GM18508 (cell line): ENCODE measurements at regions not wholly inside any gene's neighbourhood (a gene's known extent, or its start where the extent isn't known, plus 50 kb on each side); places are given as distances from the start of the nearest gene placed in this dataset.

Source experiments
- ATAC-seq: cut with Tn5 transposase; IDR thresholded peaks from one replicate; pipeline ENCODE4 v1.9.1; 2021; ENCODE audit warnings: moderate number of reproducible peaks; ENCODE audit not compliant: insufficient read depth, unreplicated experiment

DNA sequence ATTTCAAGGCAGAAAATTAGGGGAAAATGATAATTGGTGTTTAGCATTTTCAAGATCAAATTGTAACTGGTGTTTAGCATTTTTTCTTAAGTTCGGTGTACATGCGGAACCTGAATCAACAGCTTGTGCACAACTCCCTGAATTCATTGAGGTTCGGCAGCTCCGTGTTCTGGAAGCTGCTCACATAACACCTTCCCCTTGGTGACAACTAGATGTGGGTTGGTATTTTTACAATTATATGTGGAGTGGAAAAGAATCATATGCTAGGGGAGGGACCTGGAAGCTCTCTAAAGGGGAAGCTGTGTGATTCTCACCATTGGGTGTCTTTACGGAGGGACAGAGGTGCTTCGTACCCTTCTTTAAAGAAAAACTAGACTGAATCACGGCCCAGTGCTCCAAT, 199.0 kb upstream of the MTNR1B start:
- ATAC-seq: no peak

DNA sequence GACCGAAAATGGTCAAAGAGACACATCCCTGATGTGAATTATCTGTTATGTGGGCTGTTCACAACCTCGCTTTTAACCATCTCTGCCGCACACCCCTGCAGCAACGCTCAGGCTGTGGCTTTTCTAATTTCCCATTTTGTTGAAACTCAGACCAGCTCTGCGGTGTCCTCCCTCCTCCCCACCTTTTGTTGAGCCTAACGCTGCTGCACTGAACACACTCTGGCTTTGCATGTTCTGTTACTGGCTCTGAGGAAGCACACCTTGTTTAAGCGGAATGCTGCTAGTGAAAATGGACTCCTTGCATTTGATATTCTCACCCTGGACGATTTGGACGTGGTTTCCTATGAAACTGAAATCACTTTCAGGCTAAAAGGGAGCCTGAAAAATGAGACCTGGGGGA, 198.5 kb upstream of the MTNR1B start:
- ATAC-seq: no peak

DNA sequence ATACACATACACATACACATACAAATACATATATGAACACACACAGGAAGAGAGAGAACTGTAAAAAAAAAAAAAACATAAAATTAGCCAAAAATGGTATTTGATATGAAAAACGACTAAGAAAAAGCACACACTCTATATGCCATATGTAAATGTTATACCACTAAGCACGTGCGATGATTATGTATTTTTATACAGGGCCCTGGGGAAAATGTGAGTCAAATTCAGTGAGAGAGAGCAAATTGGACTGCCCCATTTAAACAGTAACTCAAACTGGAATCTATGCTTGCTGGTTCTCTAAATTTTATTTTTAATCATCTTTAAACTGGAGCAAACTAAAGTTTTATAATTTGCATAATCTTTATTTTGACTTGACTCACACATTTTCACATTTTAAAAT, 197.8 kb upstream of the MTNR1B start:
- ATAC-seq: no peak

DNA sequence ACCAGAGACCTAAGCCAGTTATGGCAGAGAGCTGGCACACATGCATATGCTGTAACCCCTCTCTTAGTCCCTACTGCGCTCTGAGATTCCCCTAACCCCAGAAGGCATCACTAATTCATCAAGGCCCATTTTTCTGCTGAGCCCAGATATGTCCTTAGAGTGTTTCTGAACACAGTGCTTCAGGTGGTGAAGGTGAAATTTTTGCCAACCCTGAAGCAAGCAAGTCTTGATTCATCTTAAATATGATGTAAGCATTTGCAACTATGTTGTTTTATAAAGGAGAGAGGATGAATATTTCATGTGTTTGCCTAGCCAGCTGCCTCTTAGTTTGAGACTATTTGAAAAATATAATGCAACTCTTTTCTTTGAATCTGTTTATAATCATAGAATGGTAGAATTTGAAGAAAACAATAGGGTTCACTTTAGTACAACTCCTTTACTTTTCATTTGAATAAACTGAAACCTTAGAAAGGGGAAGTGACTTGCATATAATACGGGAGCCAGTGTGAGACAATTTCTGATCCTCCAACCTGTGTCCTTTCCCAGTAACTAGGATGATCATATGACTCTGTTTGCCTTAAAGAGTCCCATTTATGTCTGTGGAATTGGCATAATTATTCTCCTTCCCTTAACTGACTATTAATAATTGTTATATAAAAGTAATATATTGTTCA, 194.3 kb upstream of the MTNR1B start:
- peak; percentile 67 for ATAC-seq

DNA sequence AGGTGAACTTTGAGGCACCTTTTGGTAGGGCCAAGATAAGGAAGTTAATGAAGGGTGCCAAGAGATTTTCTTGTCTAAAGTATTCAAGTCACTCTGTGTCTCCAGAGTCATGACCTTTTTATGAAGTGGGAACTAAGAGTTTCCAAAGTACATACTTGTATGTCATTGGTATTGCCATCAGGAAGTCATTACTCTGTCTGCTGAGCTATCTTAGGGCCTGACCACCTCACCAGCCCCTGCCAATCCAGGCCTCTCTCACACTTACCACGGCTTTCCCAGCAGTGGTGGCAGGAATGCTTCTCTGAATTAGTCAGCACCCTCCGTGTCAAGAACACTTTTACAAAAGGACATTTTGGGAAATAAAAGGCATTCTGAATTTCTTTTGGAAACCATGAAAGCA, 192.8 kb upstream of the MTNR1B start:
- no peak for ATAC-seq

DNA sequence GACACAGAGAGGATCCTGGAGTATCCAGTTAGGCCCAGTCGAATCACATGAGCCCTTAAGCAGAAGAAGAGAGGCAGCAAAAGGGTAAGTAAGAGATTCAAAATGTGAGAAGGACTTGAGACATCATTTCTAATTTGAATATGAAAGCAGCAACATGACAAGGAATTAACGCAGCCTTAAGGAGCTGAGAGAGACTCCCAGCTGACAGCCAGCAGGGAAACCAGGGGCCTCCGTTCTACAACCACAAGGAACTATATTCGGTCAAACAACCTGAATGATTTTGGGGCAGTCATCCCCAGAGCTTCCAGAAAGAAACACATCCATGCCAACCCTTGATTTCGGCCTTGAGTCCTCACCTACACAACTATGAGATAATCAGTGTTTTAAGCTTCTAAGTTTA, 189.7 kb upstream of the MTNR1B start:
- ATAC-seq: no peak

DNA sequence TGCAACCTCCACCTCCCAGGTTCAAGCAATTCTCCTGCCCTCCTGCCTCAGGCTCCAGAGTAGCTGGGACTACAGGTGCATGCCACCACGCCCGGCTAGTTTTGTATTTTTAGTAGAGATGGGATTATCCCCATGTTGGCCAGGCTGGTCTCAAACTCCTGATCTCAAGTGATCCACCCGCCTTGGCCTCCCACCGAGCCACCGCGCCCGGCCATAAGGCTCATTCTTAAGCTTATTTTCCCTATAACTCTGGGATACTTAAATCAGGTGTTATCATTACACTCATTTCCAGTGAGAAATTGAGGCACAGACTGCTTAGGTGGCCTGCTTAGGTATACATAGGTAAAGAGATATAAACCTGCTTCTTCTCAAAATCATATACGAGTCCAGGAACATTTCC, 188.3 kb upstream of the MTNR1B start:
- ATAC-seq: no peak

DNA sequence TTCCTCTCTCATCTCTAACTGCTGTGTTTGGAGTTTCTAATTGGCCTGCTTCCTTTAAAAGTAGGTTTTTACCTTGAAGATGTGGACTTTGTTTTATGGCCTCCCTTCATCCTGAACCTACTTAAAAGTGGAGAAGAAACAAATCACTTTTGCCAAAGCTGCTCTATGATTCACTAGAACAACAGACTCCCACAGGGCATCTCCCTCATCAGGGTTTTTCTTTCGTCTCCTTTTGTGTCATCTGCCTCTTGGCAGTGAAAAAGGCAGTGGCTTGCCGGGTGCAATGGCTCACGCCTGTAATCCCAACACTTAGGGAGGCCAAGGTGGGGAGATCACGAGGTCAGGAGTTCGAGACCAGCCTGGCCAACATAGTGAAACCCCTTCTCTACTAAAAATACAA, 186.6 kb upstream of the MTNR1B start:
- ATAC-seq: no peak

DNA sequence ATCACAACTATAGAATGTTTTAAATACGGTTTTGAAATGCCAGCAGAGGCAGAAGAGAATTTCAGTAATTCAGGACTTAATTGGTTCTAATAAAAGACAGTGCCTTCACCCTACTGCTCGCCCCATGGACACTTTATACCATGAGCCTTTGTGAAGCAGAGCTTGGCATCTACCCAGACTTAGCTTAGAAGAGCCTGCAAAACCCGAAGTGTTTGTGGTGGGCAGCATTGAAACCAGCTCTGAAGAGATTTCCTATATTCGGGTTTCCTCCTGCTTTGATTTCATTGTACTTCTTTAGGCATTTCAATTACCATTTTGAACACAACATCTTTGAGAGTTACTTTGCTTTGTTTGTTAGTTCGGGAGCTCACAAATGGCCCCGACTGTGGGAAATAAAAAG, 185.1 kb upstream of the MTNR1B start:
- no peak for ATAC-seq

DNA sequence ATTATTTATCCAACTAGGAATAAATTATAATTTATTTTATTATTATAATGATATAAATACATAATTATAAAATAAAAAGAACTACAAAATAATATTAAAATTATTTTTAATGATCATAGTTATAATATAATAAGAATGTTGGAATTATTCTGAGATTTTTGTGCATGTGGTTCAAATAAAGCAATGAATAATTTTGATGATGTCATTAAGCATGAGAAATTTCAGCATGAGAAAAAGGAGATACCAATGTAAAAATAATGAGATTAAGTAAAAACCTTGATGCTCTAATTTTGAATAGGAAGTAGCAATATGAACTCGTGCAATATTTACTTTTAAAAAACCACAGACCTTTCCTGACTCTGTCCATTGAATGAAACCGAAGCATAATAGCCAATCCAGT, 181.8 kb upstream of the MTNR1B start:
- ATAC-seq: no peak

DNA sequence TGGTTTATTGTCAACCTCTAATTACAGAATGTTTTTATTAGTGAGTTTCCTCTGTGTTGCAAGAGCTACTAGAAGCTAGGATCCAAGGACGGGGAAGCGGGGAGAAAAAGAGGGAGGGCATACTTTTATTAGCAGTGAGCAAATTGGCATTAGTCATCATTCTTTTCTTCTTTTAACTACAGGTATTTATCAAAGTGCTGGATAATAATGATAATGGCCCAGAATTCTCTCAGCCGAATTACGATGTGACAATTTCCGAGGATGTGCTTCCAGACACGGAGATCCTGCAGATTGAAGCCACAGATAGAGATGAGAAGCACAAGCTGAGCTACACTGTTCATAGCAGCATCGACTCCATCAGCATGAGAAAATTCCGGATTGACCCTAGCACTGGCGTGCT, 179.7 kb upstream of the MTNR1B start:
- no peak for ATAC-seq

DNA sequence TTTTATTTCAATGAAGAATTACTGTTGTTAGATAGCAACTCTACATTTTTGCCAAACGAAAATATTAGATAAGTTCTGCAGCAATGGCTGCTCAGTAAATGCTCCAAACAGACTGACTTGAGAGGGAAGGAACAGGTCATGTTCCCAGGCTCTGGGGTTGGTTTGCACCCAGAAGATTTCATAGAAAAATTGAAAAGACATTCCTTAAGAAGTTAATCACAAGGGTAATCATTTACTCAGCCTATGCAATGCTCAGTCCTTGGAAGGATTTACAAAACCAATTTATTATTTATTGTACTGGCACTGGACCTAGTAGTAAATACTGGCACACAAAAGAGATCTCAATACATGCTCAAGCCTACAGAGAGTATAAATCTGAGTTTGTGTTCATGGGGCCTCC, 179.1 kb upstream of the MTNR1B start:
- ATAC-seq: no peak

DNA sequence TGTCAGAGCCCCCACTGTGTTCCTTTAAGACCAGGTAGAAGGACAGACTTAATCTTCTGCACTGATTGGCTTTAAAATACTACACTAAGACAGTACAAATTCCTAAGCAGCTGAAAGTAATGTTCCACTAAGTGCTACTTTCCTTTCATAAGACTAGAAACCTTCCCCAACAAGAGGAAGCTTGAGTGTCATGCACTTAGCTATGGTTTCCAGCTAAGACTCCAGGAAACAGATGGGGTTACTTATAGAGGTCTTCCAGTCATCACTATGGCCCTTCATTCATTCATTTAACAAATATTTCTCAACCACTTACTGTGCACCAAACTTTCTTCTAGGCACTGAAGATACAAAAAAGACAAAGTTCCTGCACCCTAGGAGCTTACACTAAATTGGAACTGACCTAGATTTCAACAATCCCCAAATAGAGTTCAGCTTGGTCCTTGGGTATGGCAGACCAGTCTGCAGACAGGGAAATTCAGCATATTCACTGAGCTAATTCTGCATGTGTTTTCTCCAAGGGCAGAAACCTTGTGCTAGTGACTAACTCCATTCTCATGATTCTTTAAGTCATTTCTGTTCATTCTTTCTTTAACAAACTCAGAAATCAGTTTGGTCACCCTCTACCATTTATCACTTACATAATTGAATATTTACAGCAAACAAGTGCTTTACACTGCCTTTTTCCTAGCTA, 178.4 kb upstream of the MTNR1B start:
- no peak for ATAC-seq

DNA sequence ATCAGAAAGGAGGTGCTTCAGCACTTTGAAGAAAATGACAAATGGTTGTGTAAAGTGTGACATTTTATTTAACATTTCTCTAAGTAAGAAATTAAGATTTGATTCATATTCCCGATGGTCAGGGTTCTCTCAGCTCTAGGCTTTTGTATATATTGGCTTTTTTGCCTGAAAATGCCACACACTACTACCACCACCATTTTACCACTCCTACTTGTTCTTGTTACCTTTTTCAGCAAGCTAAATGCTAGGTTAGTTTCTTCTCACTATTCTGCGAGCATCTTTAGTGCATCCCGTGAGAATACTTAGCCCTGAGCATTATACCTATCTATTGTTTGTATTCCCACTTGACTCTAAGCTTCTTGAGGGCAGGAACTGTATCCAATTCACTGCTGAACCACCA, 177.6 kb upstream of the MTNR1B start:
- no peak for ATAC-seq

DNA sequence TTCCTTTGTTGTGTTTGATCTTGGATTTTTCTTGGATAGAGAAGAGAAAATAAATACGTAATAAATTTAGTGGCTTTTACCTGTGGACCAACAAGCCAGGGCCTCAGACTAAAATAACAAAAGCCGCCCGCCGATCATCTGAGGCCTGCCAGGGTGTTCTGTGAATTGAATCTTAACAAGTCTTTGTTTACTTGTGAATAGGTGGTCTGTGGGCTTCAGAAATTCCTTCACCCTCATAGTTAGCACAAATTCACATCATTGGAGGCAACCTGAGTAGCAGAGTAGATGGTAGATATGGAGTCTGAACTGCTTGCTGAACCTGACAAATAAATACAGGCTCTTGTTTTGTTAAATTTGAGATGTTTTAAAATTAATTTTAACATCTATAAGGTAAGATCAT, 176.3 kb upstream of the MTNR1B start:
- no peak for ATAC-seq

DNA sequence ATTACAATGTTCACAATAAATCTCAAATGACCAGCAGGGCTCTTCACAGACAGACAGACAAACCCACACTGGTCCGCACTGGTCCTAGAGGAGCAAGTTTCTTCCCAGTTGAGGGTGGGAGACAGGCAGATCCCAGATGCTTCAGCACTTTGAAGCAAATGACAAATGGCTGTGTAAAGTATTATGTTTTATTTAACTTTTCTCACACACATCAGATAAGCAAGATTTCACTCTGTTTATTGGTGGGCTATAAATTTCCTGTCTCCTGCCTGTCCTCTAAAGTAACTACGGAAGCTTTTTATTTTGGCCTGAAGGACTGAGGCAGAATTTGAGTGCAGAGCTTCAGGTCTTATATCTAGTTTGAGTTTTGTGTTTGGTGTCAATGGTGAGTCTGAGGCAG, 174.7 kb upstream of the MTNR1B start:
- no peak for ATAC-seq

DNA sequence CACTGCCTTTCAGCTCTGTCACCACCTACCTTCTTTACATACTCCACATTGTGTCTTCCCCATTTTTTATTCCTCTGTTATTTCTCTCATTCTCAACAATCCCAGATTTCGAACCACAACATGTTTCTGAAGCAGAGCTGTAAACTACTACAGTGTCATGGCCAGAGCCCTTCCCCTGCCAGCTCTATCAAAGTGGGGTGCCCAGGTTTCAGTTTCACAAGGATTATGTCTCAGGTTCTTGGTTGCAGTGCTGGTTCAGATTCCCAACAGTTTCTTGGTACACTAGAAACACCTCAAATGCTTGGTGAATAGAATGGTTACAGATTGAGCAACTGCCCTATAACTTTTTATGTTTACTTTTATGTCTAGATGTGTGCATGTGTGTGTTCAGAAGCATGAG, 172.7 kb upstream of the MTNR1B start:
- ATAC-seq: no peak

DNA sequence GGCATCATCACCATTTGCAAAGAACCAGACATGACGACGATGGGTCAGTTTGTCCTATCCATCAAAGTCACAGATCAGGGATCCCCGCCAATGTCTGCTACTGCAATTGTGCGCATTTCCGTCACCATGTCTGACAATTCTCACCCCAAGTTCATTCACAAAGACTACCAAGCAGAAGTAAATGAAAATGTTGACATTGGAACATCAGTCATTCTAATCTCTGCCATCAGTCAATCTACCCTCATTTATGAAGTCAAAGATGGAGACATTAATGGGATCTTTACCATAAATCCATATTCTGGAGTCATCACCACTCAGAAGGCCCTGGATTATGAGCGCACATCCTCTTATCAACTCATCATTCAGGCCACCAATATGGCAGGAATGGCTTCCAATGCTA, 171.6 kb upstream of the MTNR1B start:
- no peak for ATAC-seq

DNA sequence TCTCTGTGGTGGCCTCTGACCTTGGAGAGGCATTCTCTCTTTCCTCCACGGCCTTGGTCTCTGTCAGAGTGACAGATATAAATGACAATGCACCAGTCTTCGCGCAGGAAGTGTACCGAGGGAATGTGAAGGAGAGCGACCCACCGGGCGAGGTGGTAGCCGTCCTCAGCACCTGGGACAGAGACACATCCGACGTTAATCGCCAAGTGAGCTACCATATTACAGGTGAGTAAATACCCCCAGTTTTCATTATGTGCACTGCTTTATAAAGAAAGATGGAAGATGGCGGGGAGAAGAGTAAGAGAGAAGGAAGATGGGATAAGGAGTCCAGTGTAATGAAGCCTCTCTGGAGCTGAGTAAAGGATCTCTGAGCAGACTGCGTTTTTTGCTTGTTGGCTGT, 167.8 kb upstream of the MTNR1B start:
- no peak for ATAC-seq

DNA sequence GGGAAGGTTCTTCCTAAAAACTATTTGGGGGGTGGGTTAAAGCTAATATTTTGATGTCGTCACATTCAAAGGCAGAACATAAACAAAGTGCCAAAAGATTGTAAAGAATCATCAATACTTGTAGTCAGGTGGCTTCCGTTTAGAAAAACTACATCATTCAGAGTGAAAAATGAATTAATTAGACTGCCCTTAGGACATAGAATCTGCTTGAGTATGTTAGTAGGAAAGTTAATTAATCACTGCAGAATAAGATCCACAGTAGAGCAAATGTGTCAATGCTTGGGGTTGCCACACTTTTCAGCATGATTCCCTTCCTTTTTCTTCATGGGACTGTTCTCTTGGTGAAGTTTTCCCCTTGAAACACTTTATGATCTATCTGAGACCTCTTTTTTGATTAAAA, 166.8 kb upstream of the MTNR1B start:
- no peak for ATAC-seq

DNA sequence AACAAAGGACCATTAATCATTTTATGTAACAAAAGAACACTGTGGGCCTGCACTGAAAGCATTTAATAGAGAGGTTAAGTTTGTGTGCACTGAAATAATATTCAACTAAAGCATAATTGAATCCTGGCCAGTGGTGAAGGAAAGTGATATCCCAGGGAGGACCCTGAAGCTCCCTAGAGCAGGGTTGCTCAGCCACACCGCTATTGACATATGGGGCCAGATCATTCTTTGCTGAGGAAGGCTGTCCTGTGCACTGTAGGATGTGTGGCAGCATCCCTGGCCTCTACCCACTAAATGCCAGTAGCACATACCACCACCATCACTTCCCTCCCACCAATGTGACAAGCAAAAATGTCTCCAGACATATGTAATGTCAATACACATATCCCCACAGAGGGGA, 166.1 kb upstream of the MTNR1B start:
- no peak for ATAC-seq

DNA sequence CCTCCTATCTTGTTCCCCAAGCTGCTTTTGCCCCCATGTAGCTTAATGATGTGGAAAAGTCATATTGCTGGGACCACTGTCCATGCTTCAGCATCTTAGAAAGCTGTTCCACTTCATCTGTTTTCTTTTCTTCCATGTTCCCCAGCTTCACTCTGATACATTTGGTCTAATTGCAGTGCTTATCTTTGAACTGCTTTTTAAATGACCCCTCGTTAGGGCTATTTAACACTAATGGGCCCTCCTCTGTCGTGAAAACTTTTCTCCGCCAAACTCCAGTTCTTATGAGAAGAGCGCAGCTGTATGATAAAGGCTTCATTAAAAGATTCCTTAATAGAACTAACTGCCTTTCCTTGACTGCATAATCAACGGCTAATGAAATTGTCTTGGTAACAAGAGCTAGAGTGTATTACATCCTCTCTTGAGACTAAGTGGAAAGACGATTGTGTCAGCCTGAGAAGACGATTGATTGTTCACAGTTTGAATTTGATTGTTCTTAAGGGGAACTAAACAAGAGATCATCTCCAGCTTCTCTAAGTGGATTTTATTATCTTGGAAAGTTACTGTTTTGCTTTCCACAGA, 165.0 kb upstream of the MTNR1B start:
- ATAC-seq: no peak
